ENCODE measurements at regions not wholly inside any gene's neighbourhood (a gene's known extent, or its start where the extent isn't known, plus 50 kb on each side); places are given as distances from the start of the nearest gene placed in this dataset.

DNA sequence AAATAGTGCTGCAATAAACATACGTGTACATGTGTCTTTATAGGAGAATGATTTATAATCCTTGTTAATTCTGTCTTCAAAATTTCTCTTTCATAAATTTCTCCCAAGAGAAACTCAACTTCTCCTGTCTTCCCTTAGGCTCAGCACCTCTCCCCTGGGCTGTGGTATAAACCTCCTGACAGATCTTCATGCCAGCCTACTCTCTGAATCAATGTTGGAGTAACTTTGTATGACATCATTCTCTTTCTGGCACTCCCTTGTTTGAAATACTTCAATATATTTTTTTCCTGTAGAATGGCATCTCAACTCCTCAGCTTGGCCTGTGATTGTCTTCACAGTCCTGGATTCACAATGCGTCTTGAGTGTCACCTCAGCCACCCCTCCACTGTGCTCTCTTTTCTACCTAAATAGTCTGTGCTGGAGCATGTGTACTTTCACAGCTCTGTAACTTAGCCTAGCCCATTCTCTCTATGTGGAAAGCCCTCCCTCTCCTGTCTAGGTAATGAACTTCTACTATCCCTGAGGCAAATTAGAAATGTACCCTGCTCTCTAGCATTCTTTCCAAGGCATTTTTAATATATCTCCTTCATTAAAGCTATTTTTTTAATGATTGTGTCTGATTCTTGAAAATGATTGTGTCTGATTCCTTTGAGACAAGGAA is 649.9 kb upstream of the FANCL start:
- no peak for TF ChIP-seq EZH2 (IDR thresholded peaks at IDR 0.05; ENCODE audit: borderline replicate concordance, insufficient read depth, low read depth, low read length, poor library complexity, severe bottlenecking)
- TF ChIP-seq, protein P1, sequence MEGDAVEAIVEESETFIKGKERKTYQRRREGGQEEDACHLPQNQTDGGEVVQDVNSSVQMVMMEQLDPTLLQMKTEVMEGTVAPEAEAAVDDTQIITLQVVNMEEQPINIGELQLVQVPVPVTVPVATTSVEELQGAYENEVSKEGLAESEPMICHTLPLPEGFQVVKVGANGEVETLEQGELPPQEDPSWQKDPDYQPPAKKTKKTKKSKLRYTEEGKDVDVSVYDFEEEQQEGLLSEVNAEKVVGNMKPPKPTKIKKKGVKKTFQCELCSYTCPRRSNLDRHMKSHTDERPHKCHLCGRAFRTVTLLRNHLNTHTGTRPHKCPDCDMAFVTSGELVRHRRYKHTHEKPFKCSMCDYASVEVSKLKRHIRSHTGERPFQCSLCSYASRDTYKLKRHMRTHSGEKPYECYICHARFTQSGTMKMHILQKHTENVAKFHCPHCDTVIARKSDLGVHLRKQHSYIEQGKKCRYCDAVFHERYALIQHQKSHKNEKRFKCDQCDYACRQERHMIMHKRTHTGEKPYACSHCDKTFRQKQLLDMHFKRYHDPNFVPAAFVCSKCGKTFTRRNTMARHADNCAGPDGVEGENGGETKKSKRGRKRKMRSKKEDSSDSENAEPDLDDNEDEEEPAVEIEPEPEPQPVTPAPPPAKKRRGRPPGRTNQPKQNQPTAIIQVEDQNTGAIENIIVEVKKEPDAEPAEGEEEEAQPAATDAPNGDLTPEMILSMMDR (IDR thresholded peaks at IDR 0.05): no peak
